Activated T-cell treated with anti-CD3 and anti-CD28 coated beads, Interleukin-2, amount 50 U/mL, for 4 hours (primary cell): ENCODE measurements at regions not wholly inside any gene's neighbourhood (a gene's known extent, or its start where the extent isn't known, plus 50 kb on each side); places are given as distances from the start of the nearest gene placed in this dataset.

ENCODE experiments used
- ATAC-seq, 2 donors: fragments of 200-7000 bp; cut with Tn5 transposase; one replicate each; pipeline ENCODE4 v1.10.0; 2021
- DNase-seq: peaks from one replicate; pipeline ENCODE4 v3.0.0-alpha.2; 2020
- H3K27me3 Mint-ChIP-seq: one replicate; pipeline ENCODE4 v1.8.0; 2021; ENCODE audit warnings: low read depth, mixed read lengths
- H3K36me3 Mint-ChIP-seq: one replicate; pipeline ENCODE4 v1.8.0; 2022; ENCODE audit warnings: mixed read lengths; ENCODE audit not compliant: insufficient read depth
- H3K4me1 Mint-ChIP-seq: one replicate; pipeline ENCODE4 v1.8.0; 2021; ENCODE audit warnings: low read depth, mixed read lengths
- H3K4me3 Mint-ChIP-seq: one replicate; pipeline ENCODE4 v1.8.0; 2021; ENCODE audit warnings: mild to moderate bottlenecking, moderate library complexity, mixed read lengths
- H3K9me3 Mint-ChIP-seq: one replicate; pipeline ENCODE4 v1.8.0; 2021; ENCODE audit warnings: mixed read lengths

DNA sequence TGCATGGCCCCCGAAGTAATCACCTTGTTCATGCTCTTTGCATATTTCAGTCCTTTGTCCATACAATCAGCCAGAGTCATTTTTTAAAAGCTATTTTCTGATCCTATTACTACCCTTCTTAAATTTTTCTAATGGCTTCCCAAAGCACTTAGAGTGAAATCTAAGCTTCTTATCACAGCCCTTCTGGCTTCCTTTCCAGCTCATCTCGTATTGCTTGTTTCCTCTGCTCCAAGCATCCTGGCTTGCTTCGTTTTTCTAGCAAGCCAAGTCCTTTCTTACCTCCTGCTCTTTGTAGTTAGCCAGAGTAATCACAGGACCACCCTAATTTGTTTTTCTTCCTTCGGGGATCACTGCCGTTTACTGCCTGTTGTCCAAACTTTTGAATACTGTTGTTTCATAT, 453.3 kb downstream of the KIF4B start:
- Mint-ChIP-seq H3K36me3 (no peaks in the 10 kb centered on the region), H3K4me1 (no peaks in the 10 kb centered on the region), H3K27me3 (no peaks in the 10 kb centered on the region), H3K9me3 (peaks cover 3% of the 10 kb centered on the region), H3K4me3 (no peak overlapping the region)
- DNase-seq (no peak), ATAC-seq (no peak)

DNA sequence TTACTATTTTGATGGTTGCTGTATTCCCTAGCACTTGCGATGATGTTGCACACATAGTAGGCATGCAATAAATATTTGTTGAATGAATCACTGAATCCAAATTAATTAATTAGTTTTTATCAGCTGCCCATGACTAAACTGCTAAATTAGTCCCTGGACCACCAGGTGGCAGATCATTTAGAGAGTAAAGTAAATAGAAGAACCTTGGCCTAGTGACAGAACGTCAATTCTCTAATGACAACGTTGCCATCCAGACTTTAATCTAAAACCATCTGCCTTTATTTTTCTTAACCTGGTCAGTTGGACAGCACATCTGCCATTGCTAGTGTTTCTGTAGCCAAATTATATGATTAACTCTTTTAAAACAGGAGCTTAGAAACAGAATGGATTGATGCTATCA, 457.5 kb downstream of the KIF4B start:
- Mint-ChIP-seq H3K9me3 (peaks cover 3% of the 10 kb centered on the region), H3K4me1 (no peaks in the 10 kb centered on the region), H3K27me3 (no peaks in the 10 kb centered on the region), H3K4me3 (no peak overlapping the region), H3K36me3 (no peaks in the 10 kb centered on the region)
- no peak for ATAC-seq
- no peak for DNase-seq

DNA sequence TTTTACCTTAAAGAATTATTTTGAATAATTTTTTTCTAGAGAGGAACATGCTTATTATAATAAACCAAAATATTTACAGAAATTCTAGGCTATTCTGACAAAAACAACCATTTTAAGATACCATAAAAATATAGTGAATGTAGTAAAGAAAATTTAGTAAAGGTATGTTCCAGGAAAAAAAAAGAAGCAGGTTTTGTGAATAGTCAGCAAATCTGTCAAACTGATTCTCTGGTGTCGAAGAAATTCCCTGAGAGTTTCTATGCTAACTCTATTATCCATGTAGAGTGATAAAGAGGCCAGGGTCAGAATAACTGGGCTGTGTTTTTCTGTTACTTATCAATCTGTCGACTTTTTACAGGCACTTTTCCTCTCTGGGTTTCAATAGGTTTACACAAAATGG, 459.2 kb downstream of the KIF4B start:
- no peak overlapping the region for H3K4me3 Mint-ChIP-seq
- no peaks in the 10 kb centered on the region for H3K9me3 Mint-ChIP-seq
- no peak for DNase-seq
- no peaks in the 10 kb centered on the region for H3K27me3 Mint-ChIP-seq
- no peak for ATAC-seq
- H3K36me3 Mint-ChIP-seq, result no peaks in the 10 kb centered on the region
- no peaks in the 10 kb centered on the region for H3K4me1 Mint-ChIP-seq

DNA sequence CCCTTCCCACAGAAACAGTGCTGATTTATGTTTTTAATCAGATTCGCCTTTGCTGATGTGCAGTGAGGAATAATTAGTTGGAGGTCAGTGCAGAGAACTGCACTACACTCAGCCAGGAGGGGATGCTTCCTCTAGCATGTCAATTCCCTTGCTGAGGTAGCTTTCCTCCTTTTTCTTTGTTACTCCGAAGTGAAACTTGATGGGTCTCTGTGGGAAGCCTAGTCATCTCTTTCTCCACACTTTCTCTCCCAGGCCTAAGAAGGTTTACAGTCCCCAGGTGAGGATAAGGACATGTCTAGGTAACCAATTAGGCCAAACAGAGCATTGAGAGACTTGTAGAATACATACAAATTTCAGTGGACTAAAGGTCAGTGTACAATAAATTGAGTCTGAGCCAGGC, 461.8 kb downstream of the KIF4B start:
- DNase-seq, result no peak
- Mint-ChIP-seq H3K36me3 (no peaks in the 10 kb centered on the region), H3K4me1 (no peaks in the 10 kb centered on the region), H3K27me3 (no peaks in the 10 kb centered on the region), H3K4me3 (no peak overlapping the region), H3K9me3 (no peaks in the 10 kb centered on the region)
- ATAC-seq, result no peak

DNA sequence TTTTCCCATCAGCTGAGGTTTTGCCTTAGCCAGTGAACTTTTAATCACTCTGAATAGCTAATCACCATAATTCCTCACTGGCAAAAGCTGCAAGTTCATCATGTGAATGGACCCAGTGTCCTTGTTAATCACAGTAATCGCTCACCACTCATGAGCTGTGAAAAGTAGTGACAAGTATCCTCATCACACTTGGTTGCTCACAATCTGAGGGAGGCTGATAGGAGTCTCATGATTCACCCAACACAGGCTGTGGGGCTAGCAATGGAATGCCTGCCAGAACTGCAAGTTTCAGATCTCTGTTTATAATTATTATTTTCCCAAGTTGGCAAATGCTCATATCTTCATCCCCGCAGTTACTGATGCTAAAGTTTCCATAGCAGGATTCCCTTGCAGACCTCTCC, 467.2 kb downstream of the KIF4B start:
- no peaks in the 10 kb centered on the region for H3K36me3 Mint-ChIP-seq
- ATAC-seq (no peak), DNase-seq (no peak)
- H3K4me3 Mint-ChIP-seq, result no peak overlapping the region
- no peaks in the 10 kb centered on the region for H3K27me3 Mint-ChIP-seq
- no peaks in the 10 kb centered on the region for H3K4me1 Mint-ChIP-seq
- H3K9me3 Mint-ChIP-seq, result no peaks in the 10 kb centered on the region

DNA sequence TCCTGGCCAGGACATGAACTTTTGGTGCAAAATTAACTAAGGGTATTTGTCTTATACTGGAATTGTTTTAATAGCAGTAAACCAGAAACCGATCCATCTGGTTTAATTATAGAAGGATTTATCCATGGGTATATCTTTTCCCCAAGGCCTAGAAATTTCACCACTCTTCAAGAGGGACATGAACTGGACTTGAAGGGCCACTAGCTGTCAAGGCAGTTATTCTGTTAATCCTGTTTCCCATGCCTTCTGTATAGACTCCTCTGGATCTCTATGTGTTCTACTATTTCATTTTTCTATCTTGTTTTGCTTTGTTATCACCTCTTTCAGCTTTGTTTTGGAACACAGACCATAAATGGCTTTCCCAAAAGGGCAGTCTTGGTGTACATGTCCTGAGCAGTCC, 467.6 kb downstream of the KIF4B start:
- Mint-ChIP-seq H3K4me1 (no peaks in the 10 kb centered on the region), H3K4me3 (no peak overlapping the region), H3K27me3 (no peaks in the 10 kb centered on the region), H3K36me3 (no peaks in the 10 kb centered on the region), H3K9me3 (no peaks in the 10 kb centered on the region)
- DNase-seq, result no peak
- no peak for ATAC-seq

DNA sequence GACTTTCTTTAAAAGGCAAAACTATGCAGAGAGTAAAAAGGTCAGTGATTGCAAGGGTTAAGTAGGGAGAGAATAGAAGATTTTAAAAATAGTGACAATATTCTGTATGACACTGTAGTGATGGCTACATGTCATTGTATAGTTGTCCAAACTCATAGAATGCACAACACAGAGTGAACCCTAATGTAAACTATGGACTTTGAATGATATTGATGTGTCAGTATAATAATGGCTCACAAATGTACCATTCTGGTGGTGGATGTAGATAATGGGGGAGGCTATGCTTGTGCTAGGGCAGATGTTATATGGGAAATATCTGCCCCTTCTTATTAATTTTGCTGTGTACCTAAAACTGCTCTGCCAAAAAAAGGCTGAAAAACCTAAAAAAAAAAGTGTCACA, 468.9 kb downstream of the KIF4B start:
- H3K36me3 Mint-ChIP-seq, result no peaks in the 10 kb centered on the region
- no peaks in the 10 kb centered on the region for H3K4me1 Mint-ChIP-seq

DNA sequence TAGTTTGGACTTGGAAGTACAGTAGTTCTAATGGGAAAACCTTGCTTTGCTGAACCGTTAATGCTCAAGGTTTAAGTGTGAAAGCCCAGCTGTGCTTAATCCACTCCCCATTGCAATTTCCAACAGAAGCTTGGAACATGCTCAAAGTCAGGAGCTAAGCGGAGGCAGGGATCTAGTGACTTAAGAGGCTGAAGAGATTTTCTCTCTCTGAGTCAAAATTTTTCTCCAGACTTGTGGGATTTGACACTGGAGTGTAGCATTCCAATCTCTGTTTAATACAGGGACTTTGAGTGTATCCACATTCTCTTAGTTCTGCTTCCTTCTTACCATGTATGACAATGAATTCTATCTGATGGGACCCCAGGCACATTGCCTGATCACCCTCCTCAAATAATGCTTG, 471.8 kb downstream of the KIF4B start:
- Mint-ChIP-seq H3K9me3 (no peaks in the 10 kb centered on the region), H3K4me3 (no peak overlapping the region), H3K4me1 (no peaks in the 10 kb centered on the region), H3K27me3 (no peaks in the 10 kb centered on the region), H3K36me3 (no peaks in the 10 kb centered on the region)
- ATAC-seq (no peak), DNase-seq (no peak)

More for the DNA sequence above, 468.9 kb downstream of the KIF4B start:
- H3K9me3 Mint-ChIP-seq, result no peaks in the 10 kb centered on the region
- DNase-seq (no peak), ATAC-seq (no peak)
- H3K27me3 Mint-ChIP-seq, result no peaks in the 10 kb centered on the region
- no peak overlapping the region for H3K4me3 Mint-ChIP-seq

DNA sequence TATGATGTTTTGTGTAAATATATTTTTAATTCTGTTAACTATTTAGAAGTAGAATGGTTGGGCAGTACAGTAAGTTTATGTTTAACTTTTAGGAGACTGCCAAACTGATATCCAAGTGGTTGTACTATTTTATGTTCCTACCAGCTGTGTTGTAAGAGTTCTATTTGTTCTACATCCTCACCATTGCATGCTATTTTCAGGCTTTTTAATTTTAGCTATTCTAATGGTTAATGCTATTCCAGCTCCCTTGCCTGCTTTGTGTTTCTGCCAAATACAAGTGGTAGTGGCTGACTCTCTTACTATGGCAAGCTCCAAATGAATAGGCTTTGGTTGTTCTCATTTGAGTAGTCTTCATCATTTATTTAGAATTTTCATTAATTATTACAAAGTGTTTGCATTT, 476.4 kb downstream of the KIF4B start:
- H3K4me1 Mint-ChIP-seq, result no peaks in the 10 kb centered on the region
- no peaks in the 10 kb centered on the region for H3K9me3 Mint-ChIP-seq
- H3K27me3 Mint-ChIP-seq, result no peaks in the 10 kb centered on the region
- no peak for DNase-seq
- H3K36me3 Mint-ChIP-seq, result no peaks in the 10 kb centered on the region
- no peak overlapping the region for H3K4me3 Mint-ChIP-seq
- no peak for ATAC-seq

DNA sequence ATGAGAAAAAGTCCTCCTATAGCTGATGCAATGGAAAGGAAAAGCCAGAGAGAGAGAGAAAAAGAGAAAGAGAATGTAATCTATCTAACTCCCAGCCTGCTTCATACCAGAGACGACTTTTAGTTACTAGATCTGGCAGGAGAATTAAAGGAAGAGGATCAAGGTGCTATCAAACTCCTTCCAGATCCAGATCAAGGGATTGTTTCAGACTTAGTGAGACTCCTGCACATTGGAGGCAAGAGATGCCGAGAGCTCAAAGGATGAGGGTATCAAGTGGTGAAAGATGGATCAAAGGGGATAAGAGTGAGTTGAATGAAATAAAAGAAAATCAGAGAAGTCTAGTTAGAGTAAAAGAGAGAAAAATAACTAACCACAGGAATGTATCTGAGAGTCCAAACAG, 478.6 kb downstream of the KIF4B start:
- Mint-ChIP-seq H3K4me1 (no peaks in the 10 kb centered on the region), H3K4me3 (no peak overlapping the region), H3K27me3 (no peaks in the 10 kb centered on the region), H3K9me3 (no peaks in the 10 kb centered on the region), H3K36me3 (no peaks in the 10 kb centered on the region)
- DNase-seq (no peak), ATAC-seq (no peak)

DNA sequence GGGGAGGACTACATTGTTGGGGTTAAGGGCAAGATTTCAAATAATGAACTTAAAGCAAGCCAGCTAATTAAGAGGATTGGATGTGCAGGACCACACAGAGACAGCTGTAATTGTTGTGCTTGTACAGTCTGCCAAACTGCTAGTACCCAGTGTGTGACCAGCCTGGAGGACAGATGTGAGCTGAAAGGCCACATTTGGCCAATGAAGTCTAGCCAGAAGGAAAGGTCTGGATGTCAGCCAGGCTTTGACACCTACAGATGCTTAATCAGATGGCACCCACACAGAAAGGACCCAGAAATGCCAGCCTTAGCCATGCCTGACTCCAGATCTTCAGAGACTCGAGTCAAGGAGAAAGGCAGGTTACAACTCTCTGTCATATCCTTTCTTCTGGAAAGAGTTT, 491.1 kb downstream of the KIF4B start:
- Mint-ChIP-seq H3K4me1 (no peaks in the 10 kb centered on the region), H3K36me3 (no peaks in the 10 kb centered on the region), H3K27me3 (no peaks in the 10 kb centered on the region), H3K9me3 (no peaks in the 10 kb centered on the region), H3K4me3 (no peak overlapping the region)
- no peak for DNase-seq
- ATAC-seq, result no peak

DNA sequence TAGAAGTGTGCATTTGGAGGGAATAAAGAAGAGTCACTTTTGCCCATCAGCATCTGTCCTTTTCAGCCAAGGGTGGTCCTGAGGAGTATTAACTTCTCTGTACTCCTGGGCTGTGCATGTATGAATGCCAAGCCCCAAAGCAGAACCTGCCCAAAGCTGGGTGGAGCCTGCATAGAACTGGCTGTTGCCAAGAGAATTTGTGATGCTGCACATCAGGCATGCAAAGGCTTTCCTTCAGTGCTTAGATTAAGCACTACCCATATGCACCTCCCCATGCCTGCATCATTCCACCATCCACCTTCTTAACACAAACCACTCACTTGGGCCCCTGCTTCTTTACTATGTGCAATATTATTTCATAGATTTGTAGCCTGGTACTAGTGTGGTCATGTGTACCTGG, 493.8 kb downstream of the KIF4B start:
- Mint-ChIP-seq H3K4me3 (no peak overlapping the region), H3K4me1 (no peaks in the 10 kb centered on the region), H3K27me3 (no peaks in the 10 kb centered on the region), H3K9me3 (peaks cover 4% of the 10 kb centered on the region), H3K36me3 (no peaks in the 10 kb centered on the region)
- ATAC-seq, result no peak
- no peak for DNase-seq

DNA sequence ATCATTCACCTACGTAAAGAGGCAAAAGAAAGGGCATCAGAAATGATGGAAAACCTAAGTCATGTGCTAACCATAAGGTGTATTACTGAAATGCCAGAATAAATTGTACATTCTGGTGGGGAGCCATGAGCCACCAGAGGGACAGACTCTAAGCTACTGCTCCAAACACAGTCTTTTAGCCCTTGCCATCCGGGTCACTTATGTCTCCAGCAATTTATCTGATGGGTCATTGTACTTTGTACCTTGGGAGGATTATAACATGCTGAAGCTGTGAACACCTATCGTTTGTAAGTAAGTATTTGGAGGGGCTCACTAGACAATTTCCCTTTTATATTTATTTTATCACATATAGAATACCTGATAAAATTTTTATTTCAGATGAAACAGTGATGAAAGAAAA, 495.1 kb downstream of the KIF4B start:
- Mint-ChIP-seq H3K27me3 (no peaks in the 10 kb centered on the region), H3K36me3 (no peaks in the 10 kb centered on the region), H3K9me3 (peaks cover 4% of the 10 kb centered on the region), H3K4me3 (no peak overlapping the region), H3K4me1 (no peaks in the 10 kb centered on the region)
- no peak for DNase-seq
- ATAC-seq, result no peak

DNA sequence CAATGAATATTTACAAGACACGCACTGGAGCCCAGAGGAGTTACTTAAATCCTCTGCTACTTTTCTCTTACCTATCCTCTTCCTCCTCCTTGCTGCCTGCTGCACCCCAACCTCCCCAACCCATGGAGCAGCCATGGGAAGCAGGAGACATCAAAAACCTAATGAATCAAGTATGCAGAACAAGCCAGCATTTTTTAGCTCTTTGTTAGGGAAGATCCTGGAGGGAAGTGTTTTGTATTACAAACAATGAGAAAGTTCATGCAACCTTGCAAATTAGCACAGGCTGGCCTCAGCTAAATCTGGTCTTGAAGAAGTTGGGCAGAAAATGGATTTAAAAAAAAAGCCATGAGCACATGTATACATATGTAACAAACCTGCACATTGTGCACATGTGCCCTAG, 498.8 kb downstream of the KIF4B start:
- Mint-ChIP-seq H3K36me3 (no peaks in the 10 kb centered on the region), H3K9me3 (peaks cover 4% of the 10 kb centered on the region), H3K4me3 (no peak overlapping the region), H3K4me1 (no peaks in the 10 kb centered on the region), H3K27me3 (no peaks in the 10 kb centered on the region)
- DNase-seq (no peak), ATAC-seq (no peak)

DNA sequence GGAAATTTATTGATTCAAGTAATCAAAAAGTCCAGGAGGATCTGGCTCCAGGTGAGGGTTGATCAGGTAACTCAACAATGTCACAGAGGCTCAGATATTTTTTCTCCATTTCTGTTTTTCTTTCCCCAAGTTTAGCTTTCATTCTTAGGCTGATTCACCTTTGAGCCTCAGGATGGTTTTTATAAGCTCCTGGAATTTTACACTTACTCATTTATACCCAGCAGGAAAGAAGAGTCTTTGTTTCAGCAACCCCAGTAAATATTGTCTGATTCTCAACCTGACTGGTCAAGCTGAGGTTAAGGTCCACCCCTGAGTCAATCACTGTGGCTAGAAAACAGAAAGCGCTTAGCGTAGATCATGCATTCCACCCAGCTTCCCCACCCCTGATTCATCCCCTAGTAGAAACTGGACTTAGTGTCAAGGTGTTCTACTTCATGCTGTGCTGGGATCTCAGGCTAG, 500.6 kb downstream of the KIF4B start:
- no peaks in the 10 kb centered on the region for H3K36me3 Mint-ChIP-seq
- no peak overlapping the region for H3K4me3 Mint-ChIP-seq
- H3K27me3 Mint-ChIP-seq, result no peaks in the 10 kb centered on the region
- ATAC-seq (no peak), DNase-seq (no peak)
- H3K4me1 Mint-ChIP-seq, result no peaks in the 10 kb centered on the region
- peaks cover 4% of the 10 kb centered on the region for H3K9me3 Mint-ChIP-seq

DNA sequence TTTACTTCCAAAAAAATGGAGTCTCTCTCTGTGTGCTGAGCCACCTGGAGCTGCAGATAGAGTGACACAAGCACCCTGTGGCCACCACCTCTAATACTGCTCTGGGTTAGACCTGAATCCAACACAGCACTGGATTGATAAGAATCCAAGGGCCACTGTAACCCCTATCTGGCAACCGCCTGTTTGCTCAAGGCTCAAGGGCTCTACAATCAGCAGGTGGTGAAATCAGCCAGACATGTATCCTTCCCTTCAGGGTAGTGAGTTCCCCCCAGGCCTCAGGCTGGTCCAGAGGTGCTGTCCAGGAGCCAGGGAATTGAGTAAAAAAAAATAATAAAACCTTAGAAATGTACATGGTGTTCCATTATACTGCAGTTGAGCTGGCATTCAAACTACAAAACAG, 509.0 kb downstream of the KIF4B start:
- ATAC-seq (no peak), DNase-seq (no peak)
- no peaks in the 10 kb centered on the region for H3K36me3 Mint-ChIP-seq
- H3K27me3 Mint-ChIP-seq, result no peaks in the 10 kb centered on the region
- H3K9me3 Mint-ChIP-seq, result peaks cover 4% of the 10 kb centered on the region
- no peak overlapping the region for H3K4me3 Mint-ChIP-seq
- H3K4me1 Mint-ChIP-seq, result no peaks in the 10 kb centered on the region
